ENCODE measurements at regions not wholly inside any gene's neighbourhood (a gene's known extent, or its start where the extent isn't known, plus 50 kb on each side); places are given as distances from the start of the nearest gene placed in this dataset.

GRCh38 chr11:86140334-86140990 is 71.6 kb upstream of the PICALM start:
- TF ChIP-seq CTCF (IDR thresholded peaks at IDR 0.05) = no peak
- TF ChIP-seq EP300 (IDR thresholded peaks at IDR 0.05) = no peak

Measured in suprapubic skin (tissue), 3 donors.